GM12892 (cell line): ENCODE measurements at regions not wholly inside any gene's neighbourhood (a gene's known extent, or its start where the extent isn't known, plus 50 kb on each side); places are given as distances from the start of the nearest gene placed in this dataset.

Source experiments
- POLR2A ChIP-seq: IDR thresholded peaks from 2 replicates; pipeline ENCODE4 v1.6.1; 2011; ENCODE audit warnings: low read depth, low read length, control low read depth
- POLR2AphosphoS5 ChIP-seq: IDR thresholded peaks from 2 replicates; pipeline ENCODE4 v1.6.1; 2011; ENCODE audit warnings: low read depth, low read length, control low read depth
- TAF1 ChIP-seq: IDR thresholded peaks from 2 replicates; pipeline ENCODE4 v1.6.1; 2011; ENCODE audit warnings: low read depth, mild to moderate bottlenecking, control low read depth, low read length, borderline replicate concordance

GRCh38 chr18:35770376-35771014, 189.0 kb downstream of the GALNT1 start:
- TF ChIP-seq POLR2AphosphoS5 (no peak), POLR2A (no peak), TAF1 (no peak)
